ENCODE measurements at regions not wholly inside any gene's neighbourhood (a gene's known extent, or its start where the extent isn't known, plus 50 kb on each side); places are given as distances from the start of the nearest gene placed in this dataset.

DNA sequence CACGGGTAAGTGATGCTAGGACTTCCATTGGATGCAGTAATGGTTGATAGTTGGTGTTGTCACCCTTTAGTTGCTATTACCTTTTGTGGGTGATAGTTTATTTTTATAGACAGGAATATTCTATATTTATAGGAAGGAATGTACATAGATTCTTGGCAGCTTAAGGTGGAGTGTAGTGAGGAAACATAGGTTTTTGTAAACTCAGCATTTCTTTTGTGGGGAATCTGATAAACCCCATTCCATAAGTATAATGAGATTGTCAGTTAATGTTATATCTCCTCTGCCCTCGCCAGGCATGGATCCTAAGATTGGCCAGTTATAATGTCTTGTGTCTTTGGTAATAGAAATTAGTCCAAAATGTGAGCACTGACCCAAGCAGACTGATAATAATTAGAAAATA, 262.7 kb downstream of the JRKL start:
- DNase-seq (no peak), ATAC-seq (ENCODE audit: poor library complexity) (no peak)
- intact Hi-C loops (cut with DNase I): no loop called here

DNA sequence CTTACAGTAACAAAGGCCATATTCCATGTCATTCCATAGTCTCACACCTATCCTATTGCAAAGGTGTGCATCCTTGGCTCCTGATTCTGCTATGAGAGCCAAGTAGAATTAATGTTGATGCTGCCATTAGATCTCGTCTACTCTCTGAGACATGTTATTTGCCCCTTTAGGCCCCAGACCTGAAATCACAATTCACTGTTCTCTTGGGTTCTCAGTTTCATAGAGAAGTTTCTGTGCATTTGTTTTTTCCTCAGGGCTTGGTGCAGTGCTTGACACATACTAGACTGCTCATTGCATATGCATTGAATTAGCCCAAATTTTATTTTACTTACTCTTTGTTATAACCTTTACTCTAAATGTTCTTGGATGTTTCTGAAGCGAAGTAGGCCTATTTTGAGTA, 265.7 kb downstream of the JRKL start:
- intact Hi-C loops (cut with DNase I): no loop called here
- DNase-seq (no peak), ATAC-seq (ENCODE audit: poor library complexity) (no peak)

DNA sequence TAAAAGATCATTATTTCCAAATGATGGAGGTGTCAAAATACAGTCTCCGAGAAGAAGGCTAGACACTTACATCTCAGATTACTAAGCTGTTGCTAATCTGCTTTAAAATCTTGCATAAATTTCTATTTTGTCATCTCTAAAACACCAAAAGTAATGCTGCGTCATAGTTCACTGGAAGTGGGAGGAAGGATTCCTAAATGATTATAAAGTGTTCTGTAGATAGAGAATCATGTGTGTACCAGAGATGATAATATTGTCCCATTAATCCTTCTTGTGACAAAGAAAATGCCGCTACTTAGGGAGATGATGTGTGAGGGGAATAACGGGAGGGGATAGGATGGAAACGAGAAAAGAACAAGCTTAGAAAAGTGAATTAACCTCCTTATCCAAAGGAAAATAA, 268.6 kb downstream of the JRKL start:
- DNase-seq: no peak
- intact Hi-C loops (cut with DNase I): no loop called here
- no peak for ATAC-seq (ENCODE audit: poor library complexity)

DNA sequence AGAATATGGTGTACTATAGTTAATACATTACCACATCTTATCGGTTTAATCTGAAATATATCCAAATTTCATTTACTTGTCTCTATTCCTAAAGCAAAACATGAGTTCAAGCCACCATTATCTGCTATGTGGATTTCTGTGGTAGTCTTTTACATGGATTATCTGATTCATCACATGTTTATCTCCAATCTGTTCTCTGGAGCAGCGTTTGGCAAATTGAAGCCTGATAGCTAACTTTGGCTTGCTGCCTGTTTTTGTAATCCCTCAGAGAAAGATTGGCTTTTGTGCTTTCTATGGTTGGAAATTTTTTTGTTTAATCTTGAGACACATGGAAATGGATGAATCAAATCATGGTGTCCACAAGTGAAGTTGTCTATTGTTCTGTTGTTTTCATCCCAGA, 274.3 kb downstream of the JRKL start:
- DNase-seq (no peak), ATAC-seq (ENCODE audit: poor library complexity) (no peak)
- intact Hi-C loops (cut with DNase I): no loop called here

DNA sequence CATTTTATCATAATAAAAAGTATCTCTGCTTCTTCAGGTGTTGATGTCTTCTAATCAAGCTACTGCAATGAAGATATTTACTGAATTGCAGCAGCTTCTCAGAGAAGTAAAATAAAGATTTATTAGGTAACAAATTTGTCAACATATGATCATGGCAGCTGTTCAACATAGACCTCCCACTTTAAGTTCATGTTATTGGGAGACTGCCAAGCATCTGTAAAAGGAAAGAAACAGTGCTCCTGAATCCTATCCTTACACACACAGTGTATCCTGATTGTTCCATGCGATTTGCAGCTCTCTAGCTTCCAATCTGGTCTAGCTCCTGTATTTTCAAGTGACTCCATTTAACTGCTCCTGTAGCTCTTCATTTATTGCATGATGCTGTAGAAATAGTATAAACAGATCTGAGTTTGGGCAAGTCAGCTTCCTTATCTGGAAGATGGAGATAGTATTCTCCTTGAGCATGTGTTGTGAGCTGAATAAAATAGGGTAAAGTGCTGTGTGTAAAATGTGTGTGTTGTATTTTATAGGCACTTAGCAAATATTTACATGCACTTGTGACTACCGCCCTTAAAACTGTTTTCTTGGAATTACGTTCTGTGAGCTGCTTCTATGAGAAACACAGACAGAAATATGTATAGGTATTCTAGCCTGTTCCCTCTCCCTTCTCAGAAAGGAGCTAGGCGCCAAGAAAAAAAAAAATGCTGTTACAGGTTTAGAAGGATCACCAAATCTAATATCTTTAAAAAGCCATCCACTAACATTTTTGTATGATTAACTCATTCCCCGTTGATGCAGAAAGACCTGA, 290.6 kb downstream of the JRKL start:
- intact Hi-C loops (cut with DNase I): no loop called here
- ATAC-seq (ENCODE audit: poor library complexity) (no peak), DNase-seq (no peak)

DNA sequence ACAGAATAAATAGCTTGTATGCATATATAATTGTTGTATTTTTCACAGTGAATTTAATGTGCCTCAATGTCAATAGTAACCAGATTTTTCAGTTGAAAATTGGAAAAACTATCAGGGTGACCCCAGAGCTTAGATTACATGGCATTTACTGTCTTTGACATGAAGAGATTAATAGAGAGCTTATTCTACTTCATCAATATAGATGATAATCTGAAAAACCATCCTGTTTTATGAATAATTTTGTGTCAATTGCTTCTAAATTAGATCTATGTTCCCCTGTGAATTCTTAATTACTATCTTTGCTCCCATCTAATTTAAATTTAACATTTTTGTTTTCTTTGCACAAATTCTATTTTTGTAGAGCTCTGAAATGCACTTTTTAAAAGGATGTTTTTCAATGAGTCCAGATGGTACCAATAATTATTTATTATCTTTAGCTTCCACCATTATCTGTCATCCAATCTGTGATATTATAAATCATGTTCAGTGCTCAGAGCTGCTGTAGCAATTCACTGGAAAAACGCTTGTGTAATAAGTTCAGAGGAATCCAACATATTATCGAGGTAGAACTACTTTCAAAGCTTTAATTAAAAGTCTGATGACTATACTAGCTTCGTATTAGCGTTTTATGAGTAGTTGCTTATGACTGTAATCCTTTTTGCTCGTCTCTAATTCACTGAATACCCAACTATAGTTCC, 291.4 kb downstream of the JRKL start:
- no peak for ATAC-seq (ENCODE audit: poor library complexity)
- DNase-seq: no peak
- intact Hi-C loops (cut with DNase I): no loop called here

DNA sequence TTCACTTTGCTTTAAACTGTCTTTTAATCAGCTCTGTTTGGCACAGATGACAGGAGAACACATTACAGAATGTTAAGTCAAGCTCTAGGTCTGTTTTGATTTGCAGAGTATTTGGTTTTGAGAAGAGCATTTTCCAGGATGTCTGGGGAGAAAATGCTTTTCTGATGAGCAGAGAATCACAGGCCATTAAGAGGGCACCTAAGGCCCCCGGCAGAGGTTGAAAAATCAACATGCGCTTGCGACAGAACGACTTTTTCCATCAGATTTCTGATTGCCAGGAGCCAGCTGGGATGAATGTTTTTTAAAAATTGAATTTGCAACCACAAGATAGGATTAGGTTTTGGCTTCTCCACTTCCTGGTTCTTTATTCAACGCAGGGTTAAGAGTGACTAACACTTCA, 304.5 kb downstream of the JRKL start:
- no peak for ATAC-seq (ENCODE audit: poor library complexity)

DNA sequence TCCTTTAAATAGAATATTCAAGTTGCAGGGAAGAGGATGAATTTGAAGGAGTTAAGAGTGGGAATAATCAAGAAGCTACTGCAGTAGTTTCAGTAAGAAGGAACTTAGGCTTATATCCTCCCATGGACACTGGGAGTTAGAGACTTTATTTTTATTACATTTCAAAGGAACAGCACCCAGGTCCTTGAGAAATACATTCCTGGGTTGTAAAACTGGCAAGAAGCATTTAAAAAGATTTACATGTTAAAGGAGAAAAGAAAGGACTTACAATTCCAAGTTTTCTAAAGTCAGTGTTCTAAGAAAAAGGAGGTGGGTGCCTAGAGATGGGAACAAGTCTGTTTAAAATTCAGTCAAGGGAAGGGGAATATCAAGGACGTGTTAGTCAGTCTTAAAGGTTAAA, 306.9 kb downstream of the JRKL start:
- DNase-seq (no peak), ATAC-seq (ENCODE audit: poor library complexity) (no peak)
- intact Hi-C loops (cut with DNase I): no loop called here

More for the DNA sequence above, 304.5 kb downstream of the JRKL start:
- intact Hi-C loops (cut with DNase I): no loop called here
- DNase-seq: no peak

DNA sequence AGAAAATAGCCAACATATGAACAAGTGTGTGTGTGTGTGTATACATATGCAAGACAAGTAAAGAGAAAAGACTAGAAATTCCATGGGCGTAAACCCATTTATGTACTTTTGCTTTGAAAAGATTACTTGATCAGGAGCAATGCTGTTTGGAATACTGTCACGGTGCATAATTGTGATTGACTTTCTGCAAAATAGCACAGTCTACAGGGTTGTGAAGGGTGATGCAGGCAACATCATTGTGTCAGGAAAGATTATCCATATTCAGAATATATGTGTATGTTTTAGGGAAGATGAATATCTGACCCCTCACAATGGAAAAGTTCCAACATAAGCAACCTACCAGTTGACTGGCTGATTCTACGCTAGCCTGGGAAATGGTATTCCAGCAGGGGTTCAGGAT, 307.7 kb downstream of the JRKL start:
- intact Hi-C loops (cut with DNase I): no loop called here

DNA sequence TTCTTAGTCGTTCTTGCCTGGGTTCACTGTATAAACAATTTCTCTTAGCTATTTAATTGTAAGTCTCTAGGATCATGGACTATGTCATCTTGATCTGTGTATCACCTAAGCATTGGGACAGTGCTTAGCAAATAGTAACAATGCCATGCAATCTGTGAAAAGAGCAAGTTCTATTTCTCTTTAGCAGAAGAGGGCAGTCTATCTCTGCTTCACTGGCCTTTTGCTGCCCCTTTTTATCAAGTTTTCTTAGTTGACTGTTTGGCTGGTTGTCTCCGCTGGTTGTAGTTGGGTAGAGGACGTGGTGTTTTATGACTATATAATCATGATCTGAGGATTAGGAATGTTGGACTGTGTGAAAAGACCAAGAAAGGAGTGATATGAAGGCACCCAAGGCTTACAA, 315.0 kb downstream of the JRKL start:
- ATAC-seq (ENCODE audit: poor library complexity): no peak
- intact Hi-C loops (cut with DNase I): no loop called here
- no peak for DNase-seq

More for the DNA sequence above, 307.7 kb downstream of the JRKL start:
- DNase-seq: no peak
- ATAC-seq (ENCODE audit: poor library complexity): no peak

DNA sequence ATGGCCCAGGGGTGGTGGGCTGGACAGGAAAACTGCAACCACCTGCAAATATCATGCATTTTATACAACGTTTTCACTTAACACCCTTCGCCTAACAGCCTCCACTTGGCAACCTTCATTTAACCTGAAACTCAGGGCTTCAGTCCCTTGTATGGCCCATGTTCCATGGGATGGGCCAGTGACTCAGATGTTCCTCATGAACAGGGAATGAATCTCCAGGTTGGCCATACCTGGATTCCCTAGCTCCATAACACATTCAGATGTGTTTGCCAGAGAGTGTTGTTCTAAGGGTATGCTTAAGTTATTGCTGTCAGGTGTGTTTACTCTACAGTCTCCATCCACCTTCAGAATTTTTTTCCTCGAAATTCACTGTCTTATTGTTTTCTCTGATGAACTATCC, 316.9 kb downstream of the JRKL start:
- intact Hi-C loops (cut with DNase I): no loop called here
- no peak for ATAC-seq (ENCODE audit: poor library complexity)
- no peak for DNase-seq

DNA sequence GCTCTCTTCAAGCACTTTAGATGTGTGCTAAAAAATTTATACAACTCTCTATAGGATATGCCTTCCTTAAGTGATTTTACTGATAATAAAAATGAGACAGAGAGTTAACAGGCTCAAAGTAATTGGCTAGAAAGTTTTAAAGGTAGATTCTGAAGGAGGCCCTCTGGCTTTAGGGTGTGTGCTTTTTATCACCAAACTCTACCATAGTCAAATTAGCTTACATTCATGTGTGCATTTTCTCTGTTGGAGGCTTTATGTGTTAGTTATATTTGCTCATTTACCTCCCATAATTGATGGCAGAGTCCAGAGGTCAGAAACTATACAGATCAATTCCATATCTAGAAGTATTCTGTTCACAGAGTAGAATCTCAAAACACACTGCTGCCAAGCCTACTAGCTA, 317.5 kb downstream of the JRKL start:
- intact Hi-C loops (cut with DNase I): no loop called here
- no peak for ATAC-seq (ENCODE audit: poor library complexity)
- no peak for DNase-seq

DNA sequence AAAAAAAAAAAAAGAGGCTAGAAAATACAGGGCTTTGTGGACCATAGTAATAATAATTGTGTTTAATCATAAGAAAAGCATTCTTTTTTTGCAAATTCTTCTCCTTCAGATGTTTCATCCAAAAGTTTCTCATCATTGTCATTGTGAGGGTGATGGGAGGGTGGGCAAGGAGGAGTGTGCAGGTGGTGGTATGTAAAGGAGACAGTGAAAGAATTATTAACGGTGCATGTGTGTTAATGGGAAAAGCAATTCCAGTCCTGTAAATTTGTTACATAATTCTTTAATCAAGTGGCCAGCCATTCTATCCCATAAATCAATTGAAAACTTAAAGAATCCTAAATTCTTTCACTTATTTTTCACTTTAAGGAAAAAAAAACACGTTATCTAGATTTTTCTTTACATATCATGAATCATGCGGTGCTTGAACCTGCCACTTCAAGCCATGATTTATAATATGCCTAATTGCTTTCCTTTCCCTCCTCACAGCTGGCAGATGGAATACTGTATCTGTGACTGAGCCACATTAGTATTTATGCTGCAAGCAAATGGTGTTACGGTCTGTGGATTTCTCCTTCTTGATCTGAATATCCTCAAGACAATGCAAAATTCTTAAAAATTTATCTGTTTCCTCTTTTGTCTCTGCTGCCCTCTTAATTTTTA, 318.5 kb downstream of the JRKL start:
- no peak for ATAC-seq (ENCODE audit: poor library complexity)
- intact Hi-C loops (cut with DNase I): no loop called here
- no peak for DNase-seq

DNA sequence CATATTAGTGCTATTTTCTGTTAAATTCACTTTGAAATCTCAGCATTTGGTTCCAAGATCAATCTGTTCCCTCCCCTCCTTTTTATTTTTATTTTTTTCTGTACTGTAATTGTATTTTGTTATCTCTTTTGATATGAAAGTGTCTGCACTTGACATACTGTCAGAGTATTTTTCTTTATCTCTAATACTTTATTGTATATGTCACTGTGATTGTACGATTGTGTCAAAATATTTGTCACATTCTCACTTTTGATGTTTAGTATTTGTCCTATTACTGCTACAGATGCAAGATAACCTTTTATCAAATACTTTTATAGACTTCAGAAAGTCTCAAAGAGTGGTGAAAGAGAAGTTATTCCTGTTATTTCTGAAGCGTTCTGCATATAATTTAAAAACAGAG, 323.5 kb downstream of the JRKL start:
- ATAC-seq (ENCODE audit: poor library complexity): no peak
- intact Hi-C loops (cut with DNase I): no loop called here
- no peak for DNase-seq

DNA sequence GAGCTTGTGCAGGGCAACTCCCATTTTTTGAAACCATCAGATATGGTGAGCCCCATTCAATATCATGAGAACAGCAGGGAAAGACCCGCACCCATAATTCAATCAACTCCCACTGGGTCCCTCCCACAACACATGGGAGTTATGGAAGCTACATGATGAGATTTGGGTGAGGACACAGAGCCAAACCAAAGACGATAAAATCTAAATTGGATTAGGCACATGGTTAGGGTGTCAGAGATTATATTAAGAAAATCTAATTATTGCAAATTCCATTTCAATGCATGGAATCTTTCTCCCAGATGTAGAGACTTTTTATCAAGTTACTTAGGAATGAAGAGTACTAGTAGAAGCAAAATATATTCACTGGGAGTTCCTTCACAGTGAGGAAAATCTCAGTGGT, 324.9 kb downstream of the JRKL start:
- DNase-seq (no peak), ATAC-seq (ENCODE audit: poor library complexity) (no peak)
- intact Hi-C loops (cut with DNase I): no loop called here

DNA sequence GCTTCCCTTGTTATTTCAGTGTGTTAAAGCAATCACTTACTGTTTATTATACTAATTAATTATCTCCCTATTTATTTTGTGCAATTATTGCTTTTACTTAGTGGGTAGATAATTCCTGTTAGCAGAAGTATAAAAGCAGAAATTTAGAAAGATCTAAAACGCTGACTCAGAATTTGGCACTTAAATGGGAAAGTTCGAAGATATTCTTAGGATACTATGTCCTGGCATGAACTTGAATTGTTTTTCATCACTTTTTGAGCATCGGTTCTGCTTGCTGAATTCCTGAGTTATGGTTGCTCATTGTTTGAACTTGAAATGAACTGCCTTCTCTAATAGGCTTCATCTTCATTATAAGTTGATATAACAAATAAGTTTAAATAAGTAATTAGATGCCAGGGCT, 325.4 kb downstream of the JRKL start:
- intact Hi-C loops (cut with DNase I): no loop called here
- DNase-seq (no peak), ATAC-seq (ENCODE audit: poor library complexity) (no peak)

DNA sequence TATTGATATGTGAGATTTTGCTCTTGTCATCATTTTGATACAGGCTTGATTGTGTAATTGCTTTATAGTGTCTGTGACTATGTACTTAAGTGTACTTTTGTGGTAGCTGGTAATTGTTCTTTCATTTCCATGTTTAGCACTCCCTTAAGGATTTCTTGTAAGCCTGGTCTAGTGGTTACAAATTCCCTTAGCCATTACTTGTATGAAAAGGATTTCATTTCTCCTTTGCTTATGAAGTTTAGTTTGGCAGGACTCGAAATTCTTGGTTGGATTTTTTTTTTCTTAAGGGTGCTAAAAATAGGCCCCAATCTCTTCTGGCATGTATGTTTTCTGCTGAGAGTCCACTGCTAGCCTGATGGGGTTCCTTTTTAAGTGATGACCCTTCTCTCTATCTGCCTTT, 346.8 kb downstream of the JRKL start:
- no peak for DNase-seq
- intact Hi-C loops (cut with DNase I): no loop called here
- no peak for ATAC-seq (ENCODE audit: poor library complexity)

DNA sequence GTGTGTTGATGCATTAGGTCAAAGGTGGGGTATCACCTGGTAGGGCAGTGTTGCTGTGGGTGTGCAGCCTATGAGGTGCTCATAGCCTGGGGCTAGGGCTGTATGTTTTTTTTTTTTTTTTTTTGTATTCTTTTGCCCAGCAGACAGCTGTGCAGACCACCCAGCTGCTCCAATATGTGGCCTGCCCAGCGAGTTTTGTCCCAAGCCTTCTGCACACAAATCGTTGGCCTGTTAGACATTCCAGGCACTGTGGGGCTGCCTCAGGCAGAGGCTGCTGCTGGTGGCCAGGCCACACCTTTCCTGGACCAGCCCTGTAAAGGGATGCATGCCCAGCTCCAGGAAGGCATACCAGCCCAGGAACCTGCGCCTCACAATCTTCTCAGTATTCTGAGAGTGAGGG, 348.5 kb downstream of the JRKL start:
- DNase-seq (no peak), ATAC-seq (ENCODE audit: poor library complexity) (no peak)
- intact Hi-C loops (cut with DNase I): no loop called here

DNA sequence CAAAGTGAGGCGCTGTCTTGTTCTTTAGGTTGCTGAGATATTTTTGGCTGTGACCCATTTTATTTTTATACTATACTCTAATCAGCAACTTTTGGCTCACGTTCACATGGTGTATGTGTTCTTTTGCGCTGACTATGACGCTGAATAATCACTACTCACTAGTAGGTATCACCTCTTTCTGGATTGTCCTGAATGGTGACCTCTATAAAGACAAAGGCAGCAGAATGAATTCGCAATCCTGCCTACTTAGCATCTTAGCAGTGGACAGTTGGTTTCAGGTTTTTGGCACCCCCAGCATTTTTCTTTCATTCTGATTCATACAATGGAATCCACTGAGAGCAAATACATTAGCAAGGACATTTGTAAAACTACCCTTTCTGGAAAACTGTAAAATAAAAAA, 351.3 kb downstream of the JRKL start:
- intact Hi-C loops (cut with DNase I): no loop called here
- peak; percentile 67 for ATAC-seq (ENCODE audit: poor library complexity)
- no peak for DNase-seq

DNA sequence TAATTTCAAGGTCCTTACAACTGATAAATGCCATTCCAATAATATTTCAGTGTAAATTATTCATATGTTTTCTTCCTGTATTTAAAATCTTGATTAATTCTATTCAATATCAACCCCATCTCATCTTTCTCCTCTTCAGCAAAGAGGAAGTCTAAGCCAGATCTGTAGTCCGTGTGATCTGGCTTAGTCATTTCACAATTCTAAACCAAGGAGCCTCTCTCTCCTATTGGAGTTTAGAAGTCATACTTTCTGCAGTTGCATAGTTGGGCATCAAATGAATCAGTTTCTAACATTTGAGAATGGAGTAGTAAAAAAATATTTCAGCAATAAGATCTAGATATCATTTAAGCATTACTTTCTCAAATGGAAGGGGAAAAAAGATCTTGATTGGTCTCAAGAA, 354.9 kb downstream of the JRKL start:
- intact Hi-C loops (cut with DNase I): no loop called here
- ATAC-seq (ENCODE audit: poor library complexity) (no peak), DNase-seq (no peak)

Measured in Right ventricle myocardium superior (tissue), 1 donor.